ENCODE measurements at regions not wholly inside any gene's neighbourhood (a gene's known extent, or its start where the extent isn't known, plus 50 kb on each side); places are given as distances from the start of the nearest gene placed in this dataset.

DNA sequence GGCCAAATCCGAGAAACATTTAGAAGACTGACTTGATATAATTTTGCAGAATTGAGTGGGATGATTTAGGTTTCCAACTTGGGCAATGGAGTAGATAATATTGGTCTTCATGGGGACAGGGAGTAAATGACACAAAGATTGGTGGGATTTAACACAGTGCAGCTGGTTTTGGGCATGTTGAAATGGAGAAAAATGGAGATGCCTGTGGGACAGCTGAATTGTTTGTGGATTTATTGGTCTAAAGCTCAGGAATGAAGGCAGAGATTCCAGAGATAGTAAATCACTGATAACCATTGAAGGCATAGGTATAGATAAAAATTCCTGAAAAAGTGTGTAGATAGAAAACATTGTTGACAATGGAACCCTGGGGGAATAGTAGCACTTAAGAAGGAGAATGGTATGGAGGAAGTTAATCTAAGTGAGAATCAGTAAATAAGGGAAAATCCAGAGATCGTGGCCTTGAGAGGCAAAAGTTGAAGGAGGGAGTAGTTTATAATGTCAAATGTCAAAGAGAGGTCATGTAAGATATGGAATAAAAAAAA lies 120.9 kb upstream of the ATP2B1 start:
- no peaks in the 10 kb centered on the region for H3K9me3 ChIP-seq
- intact Hi-C loops (cut with DNase I; ENCODE audit: low total_unique reads), result no loop called here
- no peaks in the 10 kb centered on the region for H3K27me3 ChIP-seq
- 71 to 82% (median 75%) methylated on average over 2 of the region's 2 CpGs for WGBS, 5 donors
- no peak overlapping the region for H3K27ac ChIP-seq
- no peak overlapping the region for H3K4me3 ChIP-seq
- DNase-seq, result no peak
- H3K4me1 ChIP-seq, result no peaks in the 10 kb centered on the region
- TF ChIP-seq, protein P1, sequence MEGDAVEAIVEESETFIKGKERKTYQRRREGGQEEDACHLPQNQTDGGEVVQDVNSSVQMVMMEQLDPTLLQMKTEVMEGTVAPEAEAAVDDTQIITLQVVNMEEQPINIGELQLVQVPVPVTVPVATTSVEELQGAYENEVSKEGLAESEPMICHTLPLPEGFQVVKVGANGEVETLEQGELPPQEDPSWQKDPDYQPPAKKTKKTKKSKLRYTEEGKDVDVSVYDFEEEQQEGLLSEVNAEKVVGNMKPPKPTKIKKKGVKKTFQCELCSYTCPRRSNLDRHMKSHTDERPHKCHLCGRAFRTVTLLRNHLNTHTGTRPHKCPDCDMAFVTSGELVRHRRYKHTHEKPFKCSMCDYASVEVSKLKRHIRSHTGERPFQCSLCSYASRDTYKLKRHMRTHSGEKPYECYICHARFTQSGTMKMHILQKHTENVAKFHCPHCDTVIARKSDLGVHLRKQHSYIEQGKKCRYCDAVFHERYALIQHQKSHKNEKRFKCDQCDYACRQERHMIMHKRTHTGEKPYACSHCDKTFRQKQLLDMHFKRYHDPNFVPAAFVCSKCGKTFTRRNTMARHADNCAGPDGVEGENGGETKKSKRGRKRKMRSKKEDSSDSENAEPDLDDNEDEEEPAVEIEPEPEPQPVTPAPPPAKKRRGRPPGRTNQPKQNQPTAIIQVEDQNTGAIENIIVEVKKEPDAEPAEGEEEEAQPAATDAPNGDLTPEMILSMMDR (IDR thresholded peaks at IDR 0.05), result no peak
- no peak for TF ChIP-seq POLR2AphosphoS5 (IDR thresholded peaks at IDR 0.05)
- TF ChIP-seq POLR2A (IDR thresholded peaks at IDR 0.05), result no peak
- TF ChIP-seq EP300 (IDR thresholded peaks at IDR 0.05), result no peak
- H3K36me3 ChIP-seq, result no peaks in the 10 kb centered on the region

DNA sequence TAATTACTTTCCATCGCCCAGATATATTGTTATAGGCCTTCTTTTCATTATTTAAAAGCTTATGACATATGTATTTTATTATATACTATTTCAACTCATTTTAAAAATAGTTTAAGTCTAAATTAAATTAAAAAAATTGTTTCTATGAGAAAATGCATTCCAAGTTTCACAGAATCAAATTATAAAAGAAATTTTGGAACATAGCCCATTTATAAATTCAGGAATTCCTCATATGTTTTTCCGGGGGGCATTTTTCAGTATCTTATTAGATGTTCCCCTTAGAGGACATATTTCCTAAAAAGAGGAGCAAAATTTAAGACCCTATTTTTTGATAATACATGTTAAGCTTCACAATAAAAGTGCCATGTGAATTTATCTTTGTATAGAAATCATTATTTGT lies 119.9 kb upstream of the ATP2B1 start:
- no peaks in the 10 kb centered on the region for H3K4me1 ChIP-seq
- WGBS, 5 donors, result 90 to 94% (median 92%) methylated on average over 2 of the region's 2 CpGs
- H3K27me3 ChIP-seq, result no peaks in the 10 kb centered on the region
- H3K36me3 ChIP-seq, result no peaks in the 10 kb centered on the region
- H3K27ac ChIP-seq, result no peak overlapping the region
- no peak overlapping the region for H3K4me3 ChIP-seq
- intact Hi-C loops (cut with DNase I; ENCODE audit: low total_unique reads), result no loop called here
- TF ChIP-seq POLR2AphosphoS5 (IDR thresholded peaks at IDR 0.05) (no peak), POLR2A (IDR thresholded peaks at IDR 0.05) (no peak), EP300 (IDR thresholded peaks at IDR 0.05) (no peak)
- TF ChIP-seq, protein P1 (IDR thresholded peaks at IDR 0.05), result no peak
- DNase-seq, result no peak
- H3K9me3 ChIP-seq, result no peaks in the 10 kb centered on the region

DNA sequence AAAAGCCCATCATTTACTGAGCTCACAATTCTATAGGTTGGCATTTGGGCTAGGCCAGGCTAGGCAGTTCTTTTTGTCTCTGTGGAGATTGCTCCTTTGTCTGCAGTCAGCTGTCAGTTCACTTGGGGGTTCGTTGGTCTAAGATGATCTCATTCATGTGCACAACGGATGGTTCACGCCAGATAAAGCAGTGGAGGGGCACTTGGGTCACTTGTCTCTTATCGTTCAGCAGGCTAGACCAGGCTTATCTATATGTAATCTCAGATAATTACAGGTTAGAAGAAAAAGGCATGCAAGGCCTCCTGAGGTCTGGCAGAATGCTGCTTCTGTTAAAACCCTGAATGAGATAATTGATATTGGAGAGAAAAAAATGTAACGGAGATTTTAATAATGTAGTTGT lies 119.0 kb upstream of the ATP2B1 start:
- H3K4me3 ChIP-seq, result no peak overlapping the region
- intact Hi-C loops (cut with DNase I; ENCODE audit: low total_unique reads), result no loop called here
- H3K36me3 ChIP-seq, result no peaks in the 10 kb centered on the region
- 50 to 67% (median 59%) methylated on average over 5 of the region's 5 CpGs for WGBS, 5 donors
- H3K27me3 ChIP-seq, result no peaks in the 10 kb centered on the region
- no peaks in the 10 kb centered on the region for H3K9me3 ChIP-seq
- H3K27ac ChIP-seq, result no peak overlapping the region
- DNase-seq, result no peak
- TF ChIP-seq EP300 (IDR thresholded peaks at IDR 0.05) (no peak), POLR2AphosphoS5 (IDR thresholded peaks at IDR 0.05) (no peak), POLR2A (IDR thresholded peaks at IDR 0.05) (no peak)
- TF ChIP-seq, protein P1 (IDR thresholded peaks at IDR 0.05), result no peak
- H3K4me1 ChIP-seq, result no peaks in the 10 kb centered on the region

DNA sequence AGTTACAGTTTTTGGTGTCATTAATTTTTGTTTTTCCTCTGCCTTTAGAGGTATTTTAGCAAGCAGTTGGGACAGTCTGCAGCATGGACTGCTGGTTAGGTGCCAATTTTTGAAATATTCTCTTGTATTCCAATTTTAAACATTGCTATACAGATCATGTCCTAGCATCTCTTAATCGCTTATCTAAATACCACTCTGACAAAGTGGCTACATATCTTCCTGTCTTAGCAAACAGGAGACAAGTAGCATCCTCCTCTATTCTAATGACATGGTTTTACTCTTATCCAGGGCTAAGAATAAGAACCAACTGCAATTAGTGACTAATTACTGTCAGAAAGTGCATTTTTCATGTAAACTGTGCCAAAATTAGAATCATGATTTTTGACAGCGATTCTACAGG lies 117.8 kb upstream of the ATP2B1 start:
- TF ChIP-seq, protein P1 (IDR thresholded peaks at IDR 0.05), result no peak
- TF ChIP-seq POLR2A (IDR thresholded peaks at IDR 0.05) (no peak), POLR2AphosphoS5 (IDR thresholded peaks at IDR 0.05) (no peak), EP300 (IDR thresholded peaks at IDR 0.05) (no peak)
- no peaks in the 10 kb centered on the region for H3K27me3 ChIP-seq
- no peaks in the 10 kb centered on the region for H3K9me3 ChIP-seq
- no peak overlapping the region for H3K27ac ChIP-seq
- intact Hi-C loops (cut with DNase I; ENCODE audit: low total_unique reads), result no loop called here
- no peak overlapping the region for H3K4me3 ChIP-seq
- no peaks in the 10 kb centered on the region for H3K36me3 ChIP-seq
- no peak for DNase-seq
- 86 to 98% (median 90%) methylated on average over 2 of the region's 2 CpGs for whole genome bisulfite sequencing, 5 donors
- no peaks in the 10 kb centered on the region for H3K4me1 ChIP-seq

All from stomach (tissue), 8 donors.